Liver (tissue), 8 donors: ENCODE measurements at regions not wholly inside any gene's neighbourhood (a gene's known extent, or its start where the extent isn't known, plus 50 kb on each side); places are given as distances from the start of the nearest gene placed in this dataset.

Experiments
- DNase-seq: peaks from one replicate; pipeline ENCODE4 v3.0.0-alpha.2; 2017; ENCODE audit warnings: low spot score
- H3K27ac ChIP-seq, 2 donors: one replicate each; pipeline ENCODE4 v1.7.0; 2013; ENCODE audit warnings: inconsistent platforms in 2 of 2, low read length in 2 of 2, control low read depth in 1 of 2, low read depth in 1 of 2, mild to moderate bottlenecking in 1 of 2
- H3K27me3 ChIP-seq, 4 donors: one replicate each; pipeline versions ENCODE4 v1.6.1 to v1.7.0; 2013; ENCODE audit warnings: low read length in 3 of 4, inconsistent platforms in 1 of 4, mild to moderate bottlenecking in 1 of 4, moderate library complexity in 1 of 4; ENCODE audit not compliant: control insufficient read depth in 4 of 4, insufficient read depth in 4 of 4
- H3K36me3 ChIP-seq, 4 donors: one replicate each; pipeline versions ENCODE4 v1.6.1 to v1.7.0; 2013; ENCODE audit warnings: low read length in 3 of 4, mild to moderate bottlenecking in 3 of 4, low read depth in 1 of 4, moderate library complexity in 1 of 4; ENCODE audit not compliant: control insufficient read depth in 4 of 4, insufficient read depth in 3 of 4
- H3K4me1 ChIP-seq, 4 donors: one replicate each; pipeline versions ENCODE4 v1.6.1 to v1.7.0; 2013; ENCODE audit warnings: low read length in 3 of 4, mild to moderate bottlenecking in 3 of 4, moderate library complexity in 1 of 4; ENCODE audit not compliant: control insufficient read depth in 4 of 4, insufficient read depth in 4 of 4
- H3K4me3 ChIP-seq, 3 donors: one replicate each; pipeline versions ENCODE4 v1.6.1 to v1.7.0; 2013; ENCODE audit warnings: low read length in 3 of 3, control low read depth in 1 of 3, low read depth in 1 of 3, mild to moderate bottlenecking in 1 of 3
- H3K9ac ChIP-seq, 2 donors: one replicate each; pipeline ENCODE4 v1.7.0; 2013; ENCODE audit warnings: low read length in 2 of 2, mild to moderate bottlenecking in 2 of 2, moderate library complexity in 2 of 2, control low read depth in 1 of 2, low read depth in 1 of 2
- H3K9me3 ChIP-seq, 4 donors: one replicate each; pipeline versions ENCODE4 v1.6.1 to v1.7.0; 2013; ENCODE audit warnings: low read length in 3 of 4; ENCODE audit not compliant: control insufficient read depth in 4 of 4
- EGR1 ChIP-seq, 2 donors: IDR thresholded peaks; 2 replicates each; pipeline ENCODE4 v1.6.1; 2016 to 2018; ENCODE audit warnings: antibody characterized with exemption in 2 of 2, low read depth in 2 of 2
- FOXA1 ChIP-seq: IDR thresholded peaks from 2 replicates; pipeline ENCODE4 v1.6.1; 2016; ENCODE audit warnings: antibody characterized with exemption
- GABPA ChIP-seq, 2 donors: IDR thresholded peaks in 1 of 2; conservative IDR thresholded peaks in 1 of 2; 2 replicates each; pipeline ENCODE4 v1.6.1; 2016; ENCODE audit warnings: antibody characterized with exemption in 2 of 2, mild to moderate bottlenecking in 1 of 2, moderate library complexity in 1 of 2
- HNF4A ChIP-seq, 2 donors: conservative IDR thresholded peaks; 2 replicates each; pipeline ENCODE4 v1.6.1; 2016; ENCODE audit warnings: antibody characterized with exemption in 2 of 2, mild to moderate bottlenecking in 2 of 2
- HNF4G ChIP-seq: IDR thresholded peaks from 2 replicates; pipeline ENCODE4 v1.6.1; 2016; ENCODE audit warnings: antibody characterized with exemption
- JUND ChIP-seq, 2 donors: IDR thresholded peaks; 2 replicates each; pipeline ENCODE4 v1.6.1; 2016; ENCODE audit warnings: antibody characterized with exemption in 2 of 2
- NR2F2 ChIP-seq: IDR thresholded peaks from 2 replicates; pipeline ENCODE4 v1.6.1; 2016; ENCODE audit warnings: antibody characterized with exemption
- RAD21 ChIP-seq, 2 donors: IDR thresholded peaks; 2 replicates each; pipeline ENCODE4 v1.6.1; 2016; ENCODE audit warnings: antibody characterized with exemption in 2 of 2, mild to moderate bottlenecking in 2 of 2
- RXRA ChIP-seq, 2 donors: IDR thresholded peaks; 2 replicates each; pipeline ENCODE4 v1.6.1; 2017 to 2018; ENCODE audit warnings: antibody characterized with exemption in 2 of 2, mild to moderate bottlenecking in 1 of 2
- SP1 ChIP-seq: IDR thresholded peaks from 2 replicates; pipeline ENCODE4 v1.6.1; 2018; ENCODE audit warnings: antibody characterized with exemption, mild to moderate bottlenecking
- TAF1 ChIP-seq: conservative IDR thresholded peaks from 2 replicates; pipeline ENCODE4 v1.6.1; 2016; ENCODE audit warnings: antibody characterized with exemption, mild to moderate bottlenecking
- YY1 ChIP-seq: IDR thresholded peaks from 2 replicates; pipeline ENCODE4 v1.6.1; 2016; ENCODE audit warnings: antibody characterized with exemption, mild to moderate bottlenecking
- WGBS: extraction: QIAGEN DNeasy Blood & Tissue Kit; methylation state at CpG from one replicate; pipeline ENCODE4 v1.1.7; 2013; 5-methylcytosine and 5-hydroxymethylcytosine counted together
- TF ChIP-seq, protein P1 (sequence below): IDR thresholded peaks from 2 replicates; pipeline ENCODE4 v1.6.1; 2016; ENCODE audit warnings: antibody characterized with exemption
- TF ChIP-seq, protein P2 (sequence below): fragments of 150-350 bp; IDR thresholded peaks from 2 replicates; pipeline ENCODE4 v1.5.1; 2017; ENCODE audit warnings: improper control_type of control experiment, low read depth, low read length; ENCODE audit not compliant: missing input control
- TF ChIP-seq, protein P3 (sequence below): IDR thresholded peaks from 2 replicates; pipeline ENCODE4 v1.6.1; 2016; ENCODE audit warnings: antibody characterized with exemption
- TF ChIP-seq, protein P4 (sequence below): IDR thresholded peaks from 2 replicates; pipeline ENCODE4 v1.6.1; 2016; ENCODE audit warnings: antibody characterized with exemption, mild to moderate bottlenecking
- donor health status: healthy.
- donor health status: healthy.
- donor health status: healthy.
- donor health status: healthy.
- donor health status: healthy.

DNA sequence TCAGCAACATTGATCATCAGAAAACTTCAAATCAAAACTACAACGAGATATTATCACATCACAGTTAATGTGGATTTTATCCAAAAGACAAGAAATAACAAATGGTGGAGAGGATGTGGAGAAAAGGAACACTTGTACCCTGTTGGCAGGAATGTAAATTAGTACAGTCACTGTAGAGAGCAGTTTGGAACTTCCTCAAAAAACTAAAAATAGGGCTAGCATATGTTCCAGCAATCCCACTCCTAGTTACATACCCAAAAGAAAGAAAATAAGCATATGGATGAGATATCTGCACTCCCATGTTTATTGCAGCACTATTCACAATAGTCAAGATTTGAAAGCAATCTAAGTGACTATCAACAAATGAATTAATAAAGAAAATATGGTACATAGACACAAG, 887.7 kb upstream of the MAN1A1 start:
- Histone ChIP-seq H3K4me3 (no peak overlapping the region), H3K27me3 (no peaks in the 10 kb centered on the region), H3K27ac (no peak overlapping the region), H3K36me3 (no peaks in the 10 kb centered on the region), H3K4me1 (no peaks in the 10 kb centered on the region), H3K9ac (no peak overlapping the region), H3K9me3 (peaks cover 0 to 4% (median 1%) of the 10 kb centered on the region in 4 donors)
- WGBS = 81% methylated on average over 1 of the region's 1 CpG
- no peak for DNase-seq
- TF ChIP-seq, protein P1, sequence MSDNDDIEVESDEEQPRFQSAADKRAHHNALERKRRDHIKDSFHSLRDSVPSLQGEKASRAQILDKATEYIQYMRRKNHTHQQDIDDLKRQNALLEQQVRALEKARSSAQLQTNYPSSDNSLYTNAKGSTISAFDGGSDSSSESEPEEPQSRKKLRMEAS = no peak
- TF ChIP-seq FOXA1 (no peak), RXRA (IDR thresholded peaks at IDR 0.05) (no peak), EGR1 (IDR thresholded peaks at IDR 0.05; ENCODE audit: low read depth in 2 of 2) (no peak), HNF4G (no peak), YY1 (no peak), GABPA (IDR thresholded peaks at IDR 0.05 in 1 of 2, conservative IDR thresholded peaks at IDR 0.05 in 1 of 2) (no peak), RAD21 (IDR thresholded peaks at IDR 0.05) (no peak), TAF1 (no peak), HNF4A (conservative IDR thresholded peaks at IDR 0.05) (no peak)
- TF ChIP-seq, protein P2, sequence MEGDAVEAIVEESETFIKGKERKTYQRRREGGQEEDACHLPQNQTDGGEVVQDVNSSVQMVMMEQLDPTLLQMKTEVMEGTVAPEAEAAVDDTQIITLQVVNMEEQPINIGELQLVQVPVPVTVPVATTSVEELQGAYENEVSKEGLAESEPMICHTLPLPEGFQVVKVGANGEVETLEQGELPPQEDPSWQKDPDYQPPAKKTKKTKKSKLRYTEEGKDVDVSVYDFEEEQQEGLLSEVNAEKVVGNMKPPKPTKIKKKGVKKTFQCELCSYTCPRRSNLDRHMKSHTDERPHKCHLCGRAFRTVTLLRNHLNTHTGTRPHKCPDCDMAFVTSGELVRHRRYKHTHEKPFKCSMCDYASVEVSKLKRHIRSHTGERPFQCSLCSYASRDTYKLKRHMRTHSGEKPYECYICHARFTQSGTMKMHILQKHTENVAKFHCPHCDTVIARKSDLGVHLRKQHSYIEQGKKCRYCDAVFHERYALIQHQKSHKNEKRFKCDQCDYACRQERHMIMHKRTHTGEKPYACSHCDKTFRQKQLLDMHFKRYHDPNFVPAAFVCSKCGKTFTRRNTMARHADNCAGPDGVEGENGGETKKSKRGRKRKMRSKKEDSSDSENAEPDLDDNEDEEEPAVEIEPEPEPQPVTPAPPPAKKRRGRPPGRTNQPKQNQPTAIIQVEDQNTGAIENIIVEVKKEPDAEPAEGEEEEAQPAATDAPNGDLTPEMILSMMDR = no peak

DNA sequence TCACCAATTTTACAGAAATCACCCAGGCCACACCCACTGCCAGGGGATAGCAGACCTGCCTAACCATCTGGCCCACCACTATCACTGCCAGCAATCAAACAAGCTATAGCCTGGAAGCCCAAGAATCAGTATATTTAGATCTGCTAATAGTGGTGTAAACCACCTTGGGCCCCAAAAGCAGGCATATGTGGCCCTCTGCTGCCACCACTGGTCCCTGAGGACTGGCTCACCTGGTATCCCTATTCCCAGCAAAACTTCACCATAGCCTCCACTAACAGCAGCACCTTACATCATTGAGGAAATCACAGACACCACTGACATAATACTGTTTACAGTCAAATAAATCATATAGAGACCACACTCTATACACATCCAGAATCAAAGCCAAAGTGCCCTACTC, 880.4 kb upstream of the MAN1A1 start:
- no peak for DNase-seq
- H3K4me1 ChIP-seq = no peaks in the 10 kb centered on the region
- TF ChIP-seq NR2F2 = no peak
- no peak for TF ChIP-seq FOXA1
- TF ChIP-seq, protein P2 = peak; percentile 59
- TF ChIP-seq EGR1 (IDR thresholded peaks at IDR 0.05; ENCODE audit: low read depth in 2 of 2) = no peak
- TF ChIP-seq RAD21 (IDR thresholded peaks at IDR 0.05) = peak; percentile 82 to 84
- TF ChIP-seq GABPA (IDR thresholded peaks at IDR 0.05 in 1 of 2, conservative IDR thresholded peaks at IDR 0.05 in 1 of 2) = no peak
- no peak overlapping the region for H3K9ac ChIP-seq
- H3K36me3 ChIP-seq = no peaks in the 10 kb centered on the region
- no peak overlapping the region for H3K27ac ChIP-seq
- no peak overlapping the region for H3K4me3 ChIP-seq
- H3K9me3 ChIP-seq = peaks cover 0 to 4% (median 1%) of the 10 kb centered on the region in 4 donors
- H3K27me3 ChIP-seq = no peaks in the 10 kb centered on the region

DNA sequence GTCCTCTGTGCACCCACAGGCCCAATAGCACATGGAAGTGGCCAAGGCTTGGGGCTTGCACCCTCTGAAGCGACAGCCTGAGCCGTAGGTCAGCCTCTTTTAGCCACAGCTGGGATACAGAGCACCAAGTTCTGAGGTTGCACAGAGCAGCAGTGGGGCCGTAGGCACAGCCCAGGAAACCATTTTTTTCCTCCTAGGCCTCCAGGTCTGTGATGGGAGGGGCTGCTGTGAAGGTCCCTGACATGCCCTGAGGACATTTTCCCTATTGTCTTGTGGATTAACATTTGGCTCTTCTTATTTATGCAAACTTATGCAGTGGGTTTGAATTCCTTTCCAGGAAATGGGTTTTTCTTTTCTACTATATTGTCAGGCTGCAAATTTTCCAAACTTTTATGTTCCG, 878.7 kb upstream of the MAN1A1 start:
- Histone ChIP-seq H3K4me3 (no peak overlapping the region), H3K27ac (no peak overlapping the region), H3K27me3 (no peaks in the 10 kb centered on the region), H3K9me3 (no peaks in the 10 kb centered on the region), H3K36me3 (no peaks in the 10 kb centered on the region), H3K9ac (no peak overlapping the region), H3K4me1 (no peaks in the 10 kb centered on the region)
- no peak for DNase-seq
- TF ChIP-seq EGR1 (IDR thresholded peaks at IDR 0.05; ENCODE audit: low read depth in 2 of 2) (no peak), RXRA (IDR thresholded peaks at IDR 0.05) (no peak), HNF4G (no peak), YY1 (no peak), JUND (IDR thresholded peaks at IDR 0.05) (no peak), NR2F2 (no peak), TAF1 (no peak), FOXA1 (no peak), SP1 (no peak), RAD21 (IDR thresholded peaks at IDR 0.05) (no peak)
- TF ChIP-seq, protein P3, sequence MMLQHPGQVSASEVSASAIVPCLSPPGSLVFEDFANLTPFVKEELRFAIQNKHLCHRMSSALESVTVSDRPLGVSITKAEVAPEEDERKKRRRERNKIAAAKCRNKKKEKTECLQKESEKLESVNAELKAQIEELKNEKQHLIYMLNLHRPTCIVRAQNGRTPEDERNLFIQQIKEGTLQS = no peak
- TF ChIP-seq, protein P2 = no peak
- TF ChIP-seq, protein P1 = no peak
- TF ChIP-seq, protein P4, sequence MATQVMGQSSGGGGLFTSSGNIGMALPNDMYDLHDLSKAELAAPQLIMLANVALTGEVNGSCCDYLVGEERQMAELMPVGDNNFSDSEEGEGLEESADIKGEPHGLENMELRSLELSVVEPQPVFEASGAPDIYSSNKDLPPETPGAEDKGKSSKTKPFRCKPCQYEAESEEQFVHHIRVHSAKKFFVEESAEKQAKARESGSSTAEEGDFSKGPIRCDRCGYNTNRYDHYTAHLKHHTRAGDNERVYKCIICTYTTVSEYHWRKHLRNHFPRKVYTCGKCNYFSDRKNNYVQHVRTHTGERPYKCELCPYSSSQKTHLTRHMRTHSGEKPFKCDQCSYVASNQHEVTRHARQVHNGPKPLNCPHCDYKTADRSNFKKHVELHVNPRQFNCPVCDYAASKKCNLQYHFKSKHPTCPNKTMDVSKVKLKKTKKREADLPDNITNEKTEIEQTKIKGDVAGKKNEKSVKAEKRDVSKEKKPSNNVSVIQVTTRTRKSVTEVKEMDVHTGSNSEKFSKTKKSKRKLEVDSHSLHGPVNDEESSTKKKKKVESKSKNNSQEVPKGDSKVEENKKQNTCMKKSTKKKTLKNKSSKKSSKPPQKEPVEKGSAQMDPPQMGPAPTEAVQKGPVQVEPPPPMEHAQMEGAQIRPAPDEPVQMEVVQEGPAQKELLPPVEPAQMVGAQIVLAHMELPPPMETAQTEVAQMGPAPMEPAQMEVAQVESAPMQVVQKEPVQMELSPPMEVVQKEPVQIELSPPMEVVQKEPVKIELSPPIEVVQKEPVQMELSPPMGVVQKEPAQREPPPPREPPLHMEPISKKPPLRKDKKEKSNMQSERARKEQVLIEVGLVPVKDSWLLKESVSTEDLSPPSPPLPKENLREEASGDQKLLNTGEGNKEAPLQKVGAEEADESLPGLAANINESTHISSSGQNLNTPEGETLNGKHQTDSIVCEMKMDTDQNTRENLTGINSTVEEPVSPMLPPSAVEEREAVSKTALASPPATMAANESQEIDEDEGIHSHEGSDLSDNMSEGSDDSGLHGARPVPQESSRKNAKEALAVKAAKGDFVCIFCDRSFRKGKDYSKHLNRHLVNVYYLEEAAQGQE = no peak
- WGBS = 92% methylated on average over 4 of the region's 4 CpGs
